ENCODE measurements at regions not wholly inside any gene's neighbourhood (a gene's known extent, or its start where the extent isn't known, plus 50 kb on each side); places are given as distances from the start of the nearest gene placed in this dataset.

DNA sequence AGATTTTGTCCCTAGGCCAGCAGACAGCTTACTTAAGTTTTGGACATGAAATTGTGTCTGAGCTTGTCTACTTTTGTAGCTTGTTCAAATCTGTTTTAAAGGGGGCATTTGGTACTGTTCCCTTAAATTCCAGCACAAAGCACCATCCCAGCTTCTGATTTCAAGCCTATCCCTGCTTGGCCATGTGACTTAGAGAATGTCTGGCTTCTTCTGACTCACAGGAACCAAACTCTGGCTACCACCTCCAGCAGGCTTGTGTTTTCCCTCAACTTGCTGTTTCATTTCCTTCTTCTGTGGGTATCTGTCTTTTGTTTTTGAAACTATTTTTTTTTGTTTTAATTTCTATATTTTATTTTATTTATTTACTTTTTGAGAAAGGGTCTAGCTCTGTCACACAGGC lies 97.9 kb upstream of the FZD8 start:
- no peak for DNase-seq (ENCODE audit: low spot score)

DNA sequence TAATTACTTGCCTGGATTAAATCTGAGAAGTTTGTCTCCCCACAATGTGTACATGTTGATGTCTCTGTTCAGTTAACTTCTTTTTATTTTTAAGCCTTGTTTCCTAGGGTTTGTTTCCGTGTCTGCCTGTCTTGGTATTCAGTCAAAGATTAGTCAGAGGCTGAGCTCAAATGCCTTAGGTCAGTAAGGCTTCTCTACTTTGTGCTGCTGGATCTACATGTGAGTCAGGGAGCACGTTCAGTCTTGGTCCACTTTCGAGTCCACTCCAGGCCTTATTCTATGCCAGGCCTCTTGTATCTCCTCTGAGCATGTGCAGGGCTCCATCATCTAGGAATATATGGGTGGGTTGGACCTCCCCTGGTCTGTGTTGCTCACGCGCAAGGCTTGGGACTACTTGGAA lies 93.3 kb upstream of the FZD8 start:
- no peak for DNase-seq (ENCODE audit: low spot score)

DNA sequence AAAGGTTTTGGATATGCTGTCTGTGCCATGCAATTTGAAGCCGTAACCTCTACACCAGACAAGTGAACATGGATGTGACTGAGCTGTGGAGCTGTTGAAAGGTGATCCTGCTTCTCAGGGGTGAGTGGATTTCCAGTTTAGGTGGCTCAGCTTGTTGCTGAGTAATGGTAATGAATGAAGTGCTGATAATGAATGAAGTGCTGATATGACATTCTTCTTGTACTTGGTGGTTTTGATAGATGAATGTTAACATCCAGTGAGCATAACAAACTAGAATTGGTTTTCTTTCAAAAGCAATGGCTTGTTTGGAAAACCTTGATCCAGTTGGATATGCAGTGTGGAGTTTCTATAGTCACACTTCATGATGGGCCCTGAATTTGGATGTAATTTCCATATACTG lies 89.7 kb upstream of the FZD8 start:
- no peak for DNase-seq (ENCODE audit: low spot score)

DNA sequence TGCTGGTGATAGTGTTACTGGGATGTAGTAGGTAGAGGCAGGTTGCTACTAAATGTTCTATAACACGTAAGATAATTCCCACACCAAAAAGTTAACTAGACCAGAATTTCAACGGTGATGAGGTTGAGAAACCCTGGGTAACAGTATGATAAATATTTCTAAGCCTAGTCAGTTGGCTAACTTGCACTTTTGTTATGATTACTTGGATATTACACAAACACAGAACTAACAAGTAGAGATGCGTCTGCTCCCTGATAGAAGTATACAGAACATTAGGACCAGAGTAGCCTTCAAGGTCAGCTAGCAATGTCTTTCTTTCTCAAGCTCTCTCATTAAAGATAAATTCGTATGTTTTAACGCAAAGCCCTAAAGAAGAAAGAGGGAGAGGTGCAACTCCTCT lies 86.2 kb upstream of the FZD8 start:
- DNase-seq (ENCODE audit: low spot score) = no peak

DNA sequence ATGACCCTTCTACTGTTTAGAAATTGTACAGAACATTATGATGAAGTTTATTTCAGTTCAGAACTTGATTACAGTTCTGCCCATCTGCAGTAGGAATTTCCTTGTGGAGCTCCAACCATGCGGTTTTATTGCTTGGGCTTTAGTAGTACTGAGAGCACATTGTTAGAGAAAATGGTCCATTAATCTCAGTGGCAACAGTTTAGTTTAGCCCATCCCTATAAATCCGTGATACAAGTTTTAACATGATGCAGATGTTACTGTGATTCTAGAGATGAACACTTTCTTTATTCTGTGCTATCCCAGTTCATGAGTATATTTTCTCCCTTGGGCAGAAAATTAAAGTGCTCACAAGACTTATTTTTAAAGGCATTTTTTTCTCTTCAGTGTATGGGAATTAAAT lies 84.8 kb upstream of the FZD8 start:
- no peak for DNase-seq (ENCODE audit: low spot score)

DNA sequence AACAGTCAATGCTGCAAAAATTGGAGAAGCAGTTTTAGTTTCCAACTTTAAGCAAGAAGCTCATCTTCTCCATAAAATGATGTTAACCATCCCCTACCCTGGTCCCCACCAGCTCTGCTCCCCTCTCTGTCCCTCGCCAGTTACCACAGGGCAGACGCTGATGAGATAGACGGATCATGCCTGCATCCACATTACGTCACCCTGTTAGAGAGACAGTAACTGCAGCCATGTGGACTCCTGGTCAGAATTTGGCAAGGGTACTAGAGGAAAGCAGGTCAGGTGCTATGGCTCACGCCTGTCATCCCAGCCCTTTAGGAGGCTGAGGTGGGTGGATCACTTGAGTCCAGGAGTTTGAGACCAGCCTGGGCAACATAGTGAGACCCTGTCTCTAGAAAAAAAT lies 81.9 kb upstream of the FZD8 start:
- DNase-seq (ENCODE audit: low spot score) = no peak

DNA sequence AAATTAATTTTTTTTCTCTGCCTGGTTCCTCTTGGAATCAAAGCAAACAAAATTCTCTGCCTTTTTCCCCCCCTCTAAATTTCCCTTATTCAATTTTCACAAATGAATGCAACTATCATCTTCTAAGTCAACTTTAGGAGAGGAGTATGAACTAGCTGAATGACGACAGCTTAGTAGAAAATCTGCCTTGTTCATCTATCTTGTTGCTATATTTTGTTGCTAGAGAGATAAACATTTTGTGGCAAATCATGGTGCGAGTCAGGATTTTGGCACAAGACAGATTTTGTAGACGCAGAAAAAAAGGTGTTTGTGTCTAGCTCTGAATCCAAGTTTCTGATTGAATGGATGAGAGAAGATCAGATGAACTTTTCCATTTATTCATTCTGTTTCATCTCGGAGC lies 81.0 kb upstream of the FZD8 start:
- no peak for DNase-seq (ENCODE audit: low spot score)

DNA sequence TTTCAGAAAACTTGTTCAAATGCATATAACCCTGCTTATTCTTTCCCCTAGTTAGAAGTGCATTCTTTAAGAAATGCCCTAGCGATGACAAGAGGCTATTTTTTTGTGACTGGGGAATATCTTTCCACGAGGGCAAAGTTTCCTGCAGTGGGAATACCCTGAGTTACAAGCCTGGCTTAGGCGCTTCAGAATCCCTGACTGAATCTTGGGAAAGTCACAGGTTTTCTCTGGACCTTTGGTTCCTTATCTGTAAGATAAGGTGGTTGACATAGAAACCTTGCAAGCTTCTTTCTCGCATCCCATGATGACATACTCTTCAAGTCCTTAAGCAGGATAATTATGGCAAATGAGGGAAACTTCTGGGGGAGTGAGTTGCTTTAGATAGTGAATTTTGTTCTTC lies 80.5 kb upstream of the FZD8 start:
- no peak for DNase-seq (ENCODE audit: low spot score)

DNA sequence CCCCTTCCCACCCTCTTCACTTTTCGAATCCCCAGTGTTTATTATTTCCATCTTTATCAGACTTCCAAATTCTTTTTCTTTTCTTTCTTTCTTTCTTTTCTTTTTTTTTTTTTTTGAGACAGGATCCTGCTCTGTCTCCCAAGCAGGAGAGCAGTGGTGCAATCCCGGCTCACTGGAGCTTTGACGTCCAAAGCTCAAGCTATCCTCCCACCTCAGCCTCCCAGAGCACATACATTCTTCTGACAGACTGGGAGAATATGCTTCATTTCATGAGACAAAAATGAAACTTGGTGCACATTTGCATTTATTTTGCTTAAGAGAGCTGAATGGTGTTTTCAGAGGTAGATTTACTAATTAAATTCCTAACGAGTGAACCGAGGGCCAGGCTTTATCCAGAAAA lies 80.1 kb upstream of the FZD8 start:
- DNase-seq (ENCODE audit: low spot score) = no peak

DNA sequence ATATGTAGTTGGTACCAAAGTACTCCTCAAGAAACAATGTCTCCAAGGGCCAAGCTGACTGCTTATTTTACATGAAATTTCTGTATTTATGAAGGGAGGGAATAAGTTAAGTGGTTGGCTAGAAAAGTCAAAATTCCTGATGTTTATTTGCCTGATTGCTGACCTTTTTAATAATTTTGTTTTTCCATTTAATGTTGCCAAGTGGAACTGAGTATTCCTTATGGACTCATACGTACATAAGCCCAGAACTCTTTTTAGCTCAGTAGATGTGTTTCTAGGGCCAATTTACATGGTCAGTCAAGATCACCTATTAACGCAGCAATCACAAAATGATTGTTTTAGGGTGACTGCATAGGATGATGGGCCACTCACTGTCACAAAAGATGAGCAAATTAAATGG lies 78.3 kb upstream of the FZD8 start:
- no peak for DNase-seq (ENCODE audit: low spot score)

DNA sequence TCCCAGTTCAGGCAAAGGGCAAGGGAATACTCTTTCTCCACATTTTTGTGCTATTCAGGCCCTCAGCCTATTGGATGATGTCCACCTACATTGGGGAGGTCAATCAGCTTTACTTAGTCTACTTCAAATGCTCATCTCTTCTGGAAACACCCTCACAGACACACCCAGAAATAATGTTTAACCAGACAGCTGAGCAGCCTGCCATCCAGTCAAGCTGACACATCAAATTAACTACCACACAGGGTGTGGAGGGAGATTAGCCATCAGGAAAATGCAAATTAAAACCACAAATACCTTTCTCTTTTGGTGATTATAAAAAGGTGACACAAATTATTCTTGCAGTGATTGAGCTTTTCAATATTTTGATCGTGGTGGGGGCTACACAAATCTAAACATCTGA lies 74.7 kb upstream of the FZD8 start:
- DNase-seq (ENCODE audit: low spot score) = no peak

DNA sequence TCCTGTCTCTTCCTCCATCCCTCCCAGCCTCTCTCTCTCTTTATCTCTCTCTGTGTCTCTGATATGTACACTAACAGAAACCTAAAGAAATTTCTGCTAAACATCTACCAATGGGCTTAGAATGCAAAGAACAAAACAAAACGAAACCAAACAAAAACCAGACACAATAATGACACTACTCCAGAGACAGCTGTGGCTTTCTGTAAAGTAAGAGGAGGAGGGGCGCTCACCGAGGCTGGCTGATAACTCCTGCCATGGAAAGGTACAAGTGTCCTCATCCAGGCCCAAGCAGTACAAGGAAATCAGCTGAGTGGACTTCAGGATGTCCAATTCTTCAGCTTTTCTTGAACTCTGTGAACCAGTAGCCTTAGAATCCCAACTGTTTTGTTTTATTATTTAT lies 70.4 kb upstream of the FZD8 start:
- no peak for DNase-seq (ENCODE audit: low spot score)

DNA sequence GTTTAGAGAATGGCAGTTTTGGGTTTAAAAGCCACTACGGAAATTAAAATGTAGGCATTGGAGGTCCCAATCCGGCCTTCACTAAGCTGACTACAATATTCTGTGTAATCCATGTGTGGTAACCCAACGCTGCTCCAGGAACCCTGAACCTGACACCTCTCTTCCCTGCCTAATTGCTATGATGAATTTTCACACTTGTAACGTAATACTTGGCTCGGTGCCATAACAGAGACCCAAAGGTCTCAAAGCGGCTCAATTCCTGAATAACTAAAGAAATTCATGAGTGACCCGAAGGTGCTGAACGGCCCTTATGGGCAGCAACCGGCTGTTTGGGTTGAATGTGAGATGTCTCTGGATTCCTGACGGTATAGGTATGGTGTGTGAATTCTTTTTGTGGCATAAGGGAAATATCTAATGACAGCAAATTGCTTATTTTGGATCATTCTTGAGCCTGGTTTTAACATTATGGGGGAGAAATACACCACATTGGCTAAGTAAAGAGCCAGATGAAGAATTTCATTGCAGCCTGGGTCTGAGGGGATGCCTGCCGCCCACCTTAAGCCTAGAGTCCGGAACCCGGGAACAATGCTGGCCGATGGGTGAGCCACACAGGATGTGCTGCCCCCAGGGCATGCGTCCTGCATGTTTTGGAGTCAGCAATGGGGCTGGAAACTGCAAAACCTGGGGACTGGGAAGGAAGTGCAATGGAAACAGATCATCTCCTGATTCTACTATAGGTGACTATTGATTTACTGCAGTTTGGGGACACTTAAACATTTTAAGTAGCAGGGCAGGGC lies 69.7 kb upstream of the FZD8 start:
- no peak for DNase-seq (ENCODE audit: low spot score)

DNA sequence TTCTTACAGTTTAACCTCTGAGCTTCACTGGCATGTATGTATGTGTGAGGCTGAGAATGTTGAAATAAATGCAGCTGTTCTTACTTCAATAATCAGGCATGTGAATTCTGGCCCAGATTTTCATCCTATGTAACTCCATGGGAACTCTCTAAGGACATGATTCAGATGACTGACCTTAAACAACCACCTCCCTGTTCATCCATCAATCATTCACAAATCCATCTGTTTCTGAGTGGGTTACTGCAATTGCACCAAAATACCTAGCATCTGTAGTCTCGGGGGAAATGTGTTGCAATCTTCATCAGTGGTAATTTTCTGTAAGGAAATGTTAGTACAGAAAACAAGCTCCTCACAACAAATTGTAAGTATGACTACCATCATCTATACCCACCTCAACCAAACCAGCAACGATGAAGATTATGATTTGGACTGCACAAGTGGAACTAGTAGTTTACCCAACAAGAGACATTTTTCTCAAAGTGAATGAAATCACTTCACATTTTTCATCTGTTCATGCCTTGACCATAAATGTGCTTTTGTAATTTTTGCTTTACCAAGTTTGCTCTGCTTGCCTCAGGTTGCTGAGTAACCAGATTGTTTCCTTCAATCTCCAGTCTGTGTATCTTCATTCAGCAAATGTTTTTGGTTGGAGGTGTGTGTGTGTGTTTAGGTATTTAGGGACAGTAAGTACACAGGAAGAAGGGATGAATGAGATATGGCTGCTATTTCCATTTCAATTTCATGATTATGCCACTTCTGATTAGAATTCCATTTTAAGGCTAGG lies 65.7 kb upstream of the FZD8 start:
- no peak for DNase-seq (ENCODE audit: low spot score)

DNA sequence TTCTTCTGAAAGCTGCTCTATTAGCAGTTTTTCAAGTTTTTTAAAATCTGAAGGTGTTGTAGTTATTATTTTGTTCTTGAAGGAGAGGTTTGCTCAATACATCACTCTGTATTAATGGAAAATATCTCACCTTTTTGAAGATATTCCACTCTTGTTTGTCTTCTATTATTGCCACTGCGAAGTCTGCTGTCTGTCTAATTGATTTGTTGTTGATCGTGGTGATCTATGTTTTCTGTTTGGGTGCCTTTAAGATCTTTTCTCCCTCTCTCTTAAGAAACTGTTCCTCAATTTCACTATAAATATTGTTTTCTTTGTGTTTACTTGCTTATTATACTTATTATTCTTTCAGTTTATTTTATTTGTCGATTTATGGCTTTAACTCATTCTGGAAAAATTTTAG lies 64.9 kb upstream of the FZD8 start:
- no peak for DNase-seq (ENCODE audit: low spot score)

DNA sequence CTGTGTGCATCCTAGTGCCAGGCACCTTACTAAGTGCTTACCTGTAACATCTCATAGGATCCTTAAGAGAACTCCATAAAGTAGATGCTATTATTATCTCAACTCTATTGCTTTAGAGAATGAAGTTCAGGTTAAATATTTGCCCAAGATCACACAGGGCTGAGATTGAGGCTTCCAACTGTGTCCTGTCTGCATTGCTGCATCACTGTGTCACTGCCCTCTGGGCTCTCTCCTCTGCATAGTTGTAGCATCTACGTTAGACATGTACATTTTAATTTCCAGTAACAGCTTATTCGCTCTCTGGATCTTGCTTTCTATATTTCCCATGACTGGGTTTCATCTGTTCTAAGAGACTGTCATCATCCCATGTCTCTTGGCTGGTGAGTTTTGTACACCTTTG lies 63.6 kb upstream of the FZD8 start:
- DNase-seq (ENCODE audit: low spot score) = no peak

DNA sequence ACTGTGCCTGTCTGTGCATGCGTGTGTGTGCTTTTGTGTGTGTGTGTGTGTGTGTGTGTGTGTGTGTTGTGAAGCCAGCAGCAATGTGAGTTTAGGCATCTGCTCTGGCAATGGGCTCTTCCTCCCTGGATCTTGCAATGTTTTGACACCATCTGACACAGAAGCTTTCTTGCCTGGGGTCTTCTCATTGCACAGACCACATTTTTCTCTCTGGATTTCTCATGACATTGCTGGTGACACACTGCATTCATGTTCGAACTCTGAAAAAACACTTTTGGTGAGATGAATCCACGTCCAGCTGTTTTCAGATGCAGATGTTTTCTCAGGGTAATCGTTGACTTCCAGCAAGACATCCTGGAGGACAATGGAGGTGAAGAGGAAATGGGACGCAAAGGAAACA lies 63.0 kb upstream of the FZD8 start:
- DNase-seq (ENCODE audit: low spot score) = no peak

DNA sequence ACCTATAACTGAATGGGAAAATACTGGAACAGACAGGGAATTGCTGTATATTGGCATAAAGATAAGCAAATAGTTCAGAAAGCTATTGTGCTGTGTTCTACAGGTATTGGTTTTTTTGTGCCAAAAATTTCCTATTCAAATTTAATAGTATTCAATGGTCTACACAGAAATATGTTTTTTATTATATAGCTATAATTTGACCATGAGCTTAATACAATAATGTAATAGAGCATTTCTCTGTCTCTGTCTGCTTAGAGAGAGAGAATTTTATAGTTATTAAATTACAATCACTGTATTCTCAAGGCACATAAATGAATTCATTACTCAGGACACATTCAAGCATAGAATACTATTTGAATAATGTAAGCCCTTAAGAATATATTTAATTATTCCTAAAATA lies 62.3 kb upstream of the FZD8 start:
- no peak for DNase-seq (ENCODE audit: low spot score)

DNA sequence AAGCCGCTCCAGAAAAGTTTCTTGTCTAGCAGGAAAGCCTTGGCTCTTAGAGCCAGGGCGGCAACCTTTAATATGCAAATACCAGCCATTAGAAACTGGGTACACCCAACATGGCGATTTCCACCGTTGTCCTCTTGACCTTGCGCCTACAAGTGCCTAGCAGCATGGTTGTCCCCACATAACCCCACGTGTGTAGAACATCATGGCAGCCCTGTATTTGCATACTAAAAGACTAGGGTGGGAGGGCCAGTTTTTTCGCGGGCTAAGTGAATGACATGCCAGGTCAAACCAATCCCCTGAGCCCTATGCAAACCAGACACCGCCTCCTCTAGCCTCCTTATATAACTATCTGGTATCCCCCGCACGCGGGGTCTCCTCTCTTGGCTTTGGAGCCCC lies 58.4 kb upstream of the FZD8 start:
- DNase-seq (ENCODE audit: low spot score) = no peak

DNA sequence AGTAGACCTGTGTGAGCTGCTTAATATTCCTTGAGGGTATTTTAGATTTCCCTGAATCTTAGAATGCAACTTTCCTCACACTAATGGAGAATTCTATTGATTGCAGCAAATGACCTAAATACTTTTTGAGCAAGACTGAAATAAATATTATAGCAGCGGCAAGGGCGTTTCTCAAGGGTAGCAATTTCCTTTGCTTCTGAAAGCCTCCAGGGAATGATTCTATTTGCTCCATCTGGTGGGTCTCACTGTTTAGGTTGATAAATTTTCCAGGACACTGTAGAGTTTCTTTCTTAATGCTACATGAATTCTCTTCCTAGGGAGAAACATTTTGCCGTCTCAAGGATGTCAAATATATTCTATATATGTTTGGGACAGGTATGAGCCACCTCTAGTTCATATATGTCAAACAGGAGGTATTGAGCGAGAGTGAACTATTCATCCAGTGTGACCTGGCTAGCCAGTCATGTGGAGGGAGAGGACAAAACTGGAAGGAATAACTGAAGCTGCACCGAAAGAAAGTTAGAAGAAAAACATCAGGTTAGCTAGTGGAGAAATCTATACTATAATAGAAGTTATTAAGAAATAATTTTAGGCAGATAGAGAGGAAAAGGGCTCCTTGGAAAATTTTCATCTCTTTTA lies 57.9 kb upstream of the FZD8 start:
- no peak for DNase-seq (ENCODE audit: low spot score)

DNA sequence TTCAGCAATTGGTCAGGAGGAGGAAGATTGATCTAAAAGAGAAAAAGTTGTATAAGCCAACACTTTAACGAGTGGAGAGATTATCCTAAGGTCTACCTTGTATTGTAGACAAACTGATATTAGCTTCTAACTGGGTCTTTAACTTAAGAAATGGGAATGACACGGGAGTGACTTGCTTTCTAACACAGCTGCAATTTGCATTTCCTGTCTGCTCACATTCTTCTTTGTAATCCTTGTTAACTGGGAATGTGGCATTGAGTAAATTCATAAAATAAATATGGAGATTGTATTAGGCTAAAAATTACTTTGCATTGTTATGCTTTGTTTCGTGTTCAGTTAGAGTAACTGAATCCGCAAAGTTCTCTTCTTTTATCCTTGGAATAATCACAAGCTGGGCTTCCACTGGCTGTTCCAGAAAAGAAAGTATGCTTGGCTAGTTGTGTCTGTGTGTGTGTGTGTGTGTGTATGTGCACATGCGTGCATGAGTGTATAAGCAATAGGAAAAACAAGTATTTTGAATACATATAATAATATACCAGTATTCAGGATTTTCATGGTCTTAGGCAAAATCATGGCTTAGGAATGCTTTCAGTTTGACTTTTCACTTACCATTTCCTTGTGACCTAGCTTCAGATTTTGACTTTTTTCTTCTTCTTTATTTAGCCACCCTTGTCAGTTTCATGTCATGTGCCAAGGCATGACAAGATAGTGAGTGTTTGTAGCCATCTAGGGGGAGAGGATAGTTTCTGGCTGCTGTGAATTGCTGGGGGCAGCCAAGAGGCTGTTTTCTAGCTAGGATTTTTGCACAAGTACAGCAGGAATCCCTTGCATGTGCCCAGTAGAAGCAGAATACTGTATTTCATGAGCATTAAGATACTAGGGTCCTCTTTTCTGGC lies 54.5 kb upstream of the FZD8 start:
- DNase-seq (ENCODE audit: low spot score) = no peak

DNA sequence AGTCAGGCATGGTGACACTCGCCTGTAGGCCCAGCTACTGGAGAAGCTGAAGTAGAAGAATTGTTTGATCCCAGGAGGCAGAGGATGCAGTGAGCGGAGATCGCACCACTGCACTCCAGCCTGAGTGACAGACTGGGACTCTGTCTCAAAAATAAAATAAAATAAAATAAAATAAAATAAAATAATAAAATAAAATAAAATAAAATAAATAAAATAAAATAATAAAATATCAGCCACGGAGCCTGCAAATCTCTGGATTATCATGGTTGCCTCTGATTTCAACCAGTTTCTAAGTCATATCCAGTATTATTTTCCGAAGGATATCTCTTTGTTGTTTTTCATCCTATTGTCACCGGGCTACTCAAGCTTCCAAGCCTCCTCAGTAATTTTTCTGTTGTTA lies 51.7 kb upstream of the FZD8 start:
- DNase-seq (ENCODE audit: low spot score) = no peak

Measured in cerebellar cortex (tissue), 1 donor.